Amniotic stem cell (primary cell): ENCODE measurements at regions not wholly inside any gene's neighbourhood (a gene's known extent, or its start where the extent isn't known, plus 50 kb on each side); places are given as distances from the start of the nearest gene placed in this dataset.

Source experiments
- DNase-seq: peaks from one replicate; lab custom pipeline; 2025; lab: John Stamatoyannopoulos, UW

GRCh38 chr2:122988395-122989221, 1036.5 kb upstream of the CNTNAP5 start:
- no peak for DNase-seq

- no peak for DNase-seq
Observed at GRCh38 chr2:122993592-122993991, 1031.5 kb upstream of the CNTNAP5 start.

- DNase-seq: no peak
Observed at GRCh38 chr2:122999258-122999657, 1025.8 kb upstream of the CNTNAP5 start.

GRCh38 chr2:122999821-123000220, 1025.3 kb upstream of the CNTNAP5 start:
- DNase-seq: no peak

- no peak for DNase-seq
Observed at GRCh38 chr2:123002660-123003248, 1022.3 kb upstream of the CNTNAP5 start.

GRCh38 chr2:123015186-123015585, 1009.9 kb upstream of the CNTNAP5 start:
- DNase-seq: no peak

- no peak for DNase-seq
Observed at GRCh38 chr2:123035541-123035940, 989.5 kb upstream of the CNTNAP5 start.

GRCh38 chr2:123036300-123036699, 988.8 kb upstream of the CNTNAP5 start:
- no peak for DNase-seq

- no peak for DNase-seq
Observed at GRCh38 chr2:123040506-123040905, 984.6 kb upstream of the CNTNAP5 start.

GRCh38 chr2:123043458-123043857, 981.6 kb upstream of the CNTNAP5 start:
- no peak for DNase-seq

GRCh38 chr2:123045713-123046112, 979.4 kb upstream of the CNTNAP5 start:
- no peak for DNase-seq

GRCh38 chr2:123047186-123047585, 977.9 kb upstream of the CNTNAP5 start:
- no peak for DNase-seq

GRCh38 chr2:123051136-123051535, 974.0 kb upstream of the CNTNAP5 start:
- no peak for DNase-seq

- DNase-seq: no peak
Observed at GRCh38 chr2:123061534-123061933, 963.6 kb upstream of the CNTNAP5 start.

GRCh38 chr2:123073371-123073770, 951.7 kb upstream of the CNTNAP5 start:
- no peak for DNase-seq

- no peak for DNase-seq
Observed at GRCh38 chr2:123073956-123074355, 951.1 kb upstream of the CNTNAP5 start.

GRCh38 chr2:123077101-123077500, 948.0 kb upstream of the CNTNAP5 start:
- no peak for DNase-seq

- DNase-seq: no peak
Observed at GRCh38 chr2:123080331-123080730, 944.8 kb upstream of the CNTNAP5 start.

- DNase-seq: no peak
Observed at GRCh38 chr2:123085484-123085883, 939.6 kb upstream of the CNTNAP5 start.

GRCh38 chr2:123086613-123087385, 938.3 kb upstream of the CNTNAP5 start:
- DNase-seq: no peak

- no peak for DNase-seq
Observed at GRCh38 chr2:123091471-123091870, 933.6 kb upstream of the CNTNAP5 start.

GRCh38 chr2:123093199-123093598, 931.9 kb upstream of the CNTNAP5 start:
- no peak for DNase-seq
